ENCODE measurements at regions not wholly inside any gene's neighbourhood (a gene's known extent, or its start where the extent isn't known, plus 50 kb on each side); places are given as distances from the start of the nearest gene placed in this dataset.

- H3K36me3 ChIP-seq (ENCODE audit: insufficient read depth, low read length): no peaks in the 10 kb centered on the region
- no peaks in the 10 kb centered on the region for H3K9me3 ChIP-seq (ENCODE audit: low read length)
- no peak overlapping the region for H3K4me3 ChIP-seq (ENCODE audit: low read depth, low read length, poor library complexity, severe bottlenecking)
- TF ChIP-seq EZH2phosphoT487 (IDR thresholded peaks at IDR 0.05; ENCODE audit: borderline replicate concordance, low read depth, low read length) (no peak), CTCF (conservative IDR thresholded peaks at IDR 0.05; ENCODE audit: low read length) (no peak)
- CTCF ChIA-PET (ENCODE audit: unreplicated experiment): no interaction called here
- no peaks in the 10 kb centered on the region for H4K20me1 ChIP-seq (ENCODE audit: insufficient read depth, low read length)
- intact Hi-C loops (cut with micrococcal nuclease; ENCODE audit: unreplicated experiment): no loop called here
- H2AFZ ChIP-seq (ENCODE audit: low read length): no peak overlapping the region
- no peaks in the 10 kb centered on the region for H3K79me2 ChIP-seq (ENCODE audit: insufficient read depth, low read depth, low read length)
- no peak overlapping the region for H3K4me2 ChIP-seq (ENCODE audit: low read length)
- POLR2A ChIA-PET: interaction anchor here (0.6 to 1.1 kb wide), 2 partner anchors 49 to 498 kb away, joined by 3 read pairs; no protein-coding TSS in a partner anchor
- H3K4me1 ChIP-seq (ENCODE audit: insufficient read depth, low read length, poor library complexity, severe bottlenecking): no peaks in the 10 kb centered on the region
- H3K9me2 ChIP-seq (ENCODE audit: insufficient read depth, low read length): no peaks in the 10 kb centered on the region
- H3K27ac ChIP-seq (ENCODE audit: low read depth, low read length, poor library complexity, severe bottlenecking): no peak overlapping the region
- DNase-seq (ENCODE audit: low spot score): no peak
- no TSS peak for BruUV-seq (replicated peaks)
These were observed 85.7 kb downstream of the NENF start for GRCh38 chr1:212518188-212519054.

DNA sequence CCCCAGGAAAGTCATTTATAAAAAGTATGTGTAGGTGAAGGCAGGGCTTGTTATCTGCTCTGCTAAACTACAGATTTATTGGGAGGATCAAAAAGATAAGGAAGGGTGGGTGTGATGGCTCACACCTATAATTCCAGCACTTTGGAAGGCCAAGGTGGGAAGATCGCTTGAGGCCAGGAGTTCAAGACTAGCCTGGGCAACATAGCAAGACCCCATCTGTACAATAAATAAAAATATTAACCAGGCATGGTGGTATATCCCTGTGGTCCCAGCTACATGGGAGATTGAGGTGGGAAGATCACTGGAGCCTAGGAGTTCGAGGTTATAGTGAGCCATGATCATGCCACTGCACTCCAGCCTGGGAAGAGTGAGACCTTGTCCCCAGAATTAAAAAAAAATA, 86.4 kb downstream of the NENF start:
- H3K4me1 ChIP-seq (ENCODE audit: insufficient read depth, low read length, poor library complexity, severe bottlenecking): no peaks in the 10 kb centered on the region
- no peaks in the 10 kb centered on the region for H3K79me2 ChIP-seq (ENCODE audit: insufficient read depth, low read depth, low read length)
- no peaks in the 10 kb centered on the region for H3K36me3 ChIP-seq (ENCODE audit: insufficient read depth, low read length)
- no peak overlapping the region for H3K27ac ChIP-seq (ENCODE audit: low read depth, low read length, poor library complexity, severe bottlenecking)
- no TSS peak for BruUV-seq (replicated peaks)
- ChIA-PET POLR2A (interaction anchor here (0.6 to 1.1 kb wide), 4 partner anchors 10 to 497 kb away, joined by 3 read pairs; no protein-coding TSS in a partner anchor), CTCF (ENCODE audit: unreplicated experiment) (no interaction called here)
- H3K9me3 ChIP-seq (ENCODE audit: low read length): no peaks in the 10 kb centered on the region
- H3K4me2 ChIP-seq (ENCODE audit: low read length): no peak overlapping the region
- no peaks in the 10 kb centered on the region for H3K9me2 ChIP-seq (ENCODE audit: insufficient read depth, low read length)
- no peak for TF ChIP-seq EZH2phosphoT487 (IDR thresholded peaks at IDR 0.05; ENCODE audit: borderline replicate concordance, low read depth, low read length)
- TF ChIP-seq CTCF (conservative IDR thresholded peaks at IDR 0.05; ENCODE audit: low read length): no peak
- H4K20me1 ChIP-seq (ENCODE audit: insufficient read depth, low read length): no peaks in the 10 kb centered on the region
- no peak overlapping the region for H3K4me3 ChIP-seq (ENCODE audit: low read depth, low read length, poor library complexity, severe bottlenecking)
- intact Hi-C loops (cut with micrococcal nuclease; ENCODE audit: unreplicated experiment): no loop called here
- no peak for DNase-seq (ENCODE audit: low spot score)
- no peak overlapping the region for H2AFZ ChIP-seq (ENCODE audit: low read length)

GRCh38 chr1:212520299-212520698, 87.6 kb downstream of the NENF start:
- no peaks in the 10 kb centered on the region for H4K20me1 ChIP-seq (ENCODE audit: insufficient read depth, low read length)
- BruUV-seq (replicated peaks): no TSS peak
- no peaks in the 10 kb centered on the region for H3K9me2 ChIP-seq (ENCODE audit: insufficient read depth, low read length)
- ChIA-PET CTCF (ENCODE audit: unreplicated experiment) (no interaction called here), POLR2A (interaction anchor here (1.0 kb wide), 1 partner anchor 9 kb away, joined by 3 read pairs; no protein-coding TSS in a partner anchor)
- no peak overlapping the region for H3K4me3 ChIP-seq (ENCODE audit: low read depth, low read length, poor library complexity, severe bottlenecking)
- no peaks in the 10 kb centered on the region for H3K4me1 ChIP-seq (ENCODE audit: insufficient read depth, low read length, poor library complexity, severe bottlenecking)
- H3K36me3 ChIP-seq (ENCODE audit: insufficient read depth, low read length): no peaks in the 10 kb centered on the region
- TF ChIP-seq EZH2phosphoT487 (IDR thresholded peaks at IDR 0.05; ENCODE audit: borderline replicate concordance, low read depth, low read length) (no peak), CTCF (conservative IDR thresholded peaks at IDR 0.05; ENCODE audit: low read length) (no peak)
- H3K27ac ChIP-seq (ENCODE audit: low read depth, low read length, poor library complexity, severe bottlenecking): no peak overlapping the region
- H3K4me2 ChIP-seq (ENCODE audit: low read length): no peak overlapping the region
- no peak overlapping the region for H2AFZ ChIP-seq (ENCODE audit: low read length)
- H3K9me3 ChIP-seq (ENCODE audit: low read length): no peaks in the 10 kb centered on the region
- no peak for DNase-seq (ENCODE audit: low spot score)
- intact Hi-C loops (cut with micrococcal nuclease; ENCODE audit: unreplicated experiment): no loop called here
- H3K79me2 ChIP-seq (ENCODE audit: insufficient read depth, low read depth, low read length): no peaks in the 10 kb centered on the region

Data from OCI-LY7 (cell line).